Activated CD4-positive, alpha-beta T cell treated with anti-CD3 and anti-CD28 coated beads, Interleukin-10, Interleukin-2, amounts not matched to agents 100 ng/mL and 50 ng/mL, durations not matched to agents 16 hours and 8 hours (primary cell): ENCODE measurements at regions not wholly inside any gene's neighbourhood (a gene's known extent, or its start where the extent isn't known, plus 50 kb on each side); places are given as distances from the start of the nearest gene placed in this dataset.

Experiments
- DNase-seq: peaks from one replicate; pipeline ENCODE4 v3.0.0-alpha.2; 2020

- DNase-seq: no peak
These were observed 77.4 kb upstream of the BLID start for GRCh38 chr11:122193457-122193856.

DNA sequence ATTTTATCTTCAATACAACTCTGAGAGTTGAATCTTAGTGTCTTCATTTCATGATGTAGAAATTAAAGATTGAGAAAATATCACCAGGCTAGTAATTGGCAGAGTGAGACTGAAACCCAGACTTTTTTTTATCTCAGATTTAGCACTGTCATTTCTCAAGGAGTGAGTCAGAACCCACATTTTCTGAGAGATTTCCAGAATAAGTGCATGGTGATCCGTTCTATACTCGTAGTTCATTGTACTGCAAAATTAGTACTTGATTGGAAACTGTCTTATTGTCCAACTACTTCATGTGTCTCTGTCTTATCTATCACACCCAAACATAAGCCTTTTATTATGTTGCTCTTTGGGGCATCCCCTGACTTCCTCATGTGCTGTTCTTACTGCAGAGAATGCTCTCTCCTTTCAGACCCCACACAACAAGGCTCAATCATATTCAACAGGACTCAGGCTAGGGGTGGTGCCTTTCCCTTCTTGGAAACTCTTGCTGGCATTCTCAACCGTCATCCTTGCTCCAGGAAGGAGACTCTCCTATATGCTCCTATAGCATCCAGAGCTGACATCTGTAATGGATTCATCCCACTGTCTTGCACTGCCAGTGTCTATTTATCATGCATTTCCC, 76.7 kb upstream of the BLID start:
- peak; percentile 69 for DNase-seq

GRCh38 chr11:122190768-122191167, 74.8 kb upstream of the BLID start:
- DNase-seq: no peak

- no peak for DNase-seq
These were observed 73.2 kb upstream of the BLID start for GRCh38 chr11:122189229-122189628.

DNA sequence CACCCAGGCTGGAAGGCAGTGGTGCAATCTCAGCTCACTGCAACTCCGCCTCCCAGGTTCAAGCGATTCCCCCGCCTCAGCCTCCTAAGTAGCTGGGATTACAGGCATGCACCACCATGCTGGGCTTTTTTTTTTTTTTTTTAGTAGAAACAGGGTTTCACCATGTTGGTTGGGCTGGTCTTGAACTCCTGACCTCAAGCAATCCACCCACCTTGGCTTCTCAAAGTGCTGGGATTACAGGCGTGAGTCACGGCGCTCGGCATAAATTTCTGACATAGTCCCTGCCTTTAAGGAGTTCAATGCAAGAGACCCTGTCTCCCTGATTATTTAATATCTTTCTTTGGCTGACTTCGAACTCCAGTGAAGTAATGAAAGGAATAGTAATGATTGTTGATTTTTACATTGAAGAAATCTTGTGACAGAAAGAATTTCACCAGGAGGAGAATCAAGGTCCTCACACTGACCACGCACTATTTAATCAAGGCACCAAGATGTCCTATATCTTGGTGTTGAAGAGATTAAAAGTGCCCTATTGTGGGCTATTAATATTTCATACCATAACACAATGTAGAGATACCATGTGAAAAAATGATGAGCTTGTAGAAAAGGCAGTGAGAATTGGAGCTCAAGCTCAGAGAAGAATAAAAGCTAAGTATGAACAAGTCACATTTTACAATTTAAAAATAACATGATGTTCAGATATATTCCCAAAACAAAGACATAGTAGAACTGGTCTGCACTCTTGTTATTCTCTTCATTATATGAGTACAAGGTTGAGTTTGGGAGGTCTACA, 71.6 kb upstream of the BLID start:
- no peak for DNase-seq

DNA sequence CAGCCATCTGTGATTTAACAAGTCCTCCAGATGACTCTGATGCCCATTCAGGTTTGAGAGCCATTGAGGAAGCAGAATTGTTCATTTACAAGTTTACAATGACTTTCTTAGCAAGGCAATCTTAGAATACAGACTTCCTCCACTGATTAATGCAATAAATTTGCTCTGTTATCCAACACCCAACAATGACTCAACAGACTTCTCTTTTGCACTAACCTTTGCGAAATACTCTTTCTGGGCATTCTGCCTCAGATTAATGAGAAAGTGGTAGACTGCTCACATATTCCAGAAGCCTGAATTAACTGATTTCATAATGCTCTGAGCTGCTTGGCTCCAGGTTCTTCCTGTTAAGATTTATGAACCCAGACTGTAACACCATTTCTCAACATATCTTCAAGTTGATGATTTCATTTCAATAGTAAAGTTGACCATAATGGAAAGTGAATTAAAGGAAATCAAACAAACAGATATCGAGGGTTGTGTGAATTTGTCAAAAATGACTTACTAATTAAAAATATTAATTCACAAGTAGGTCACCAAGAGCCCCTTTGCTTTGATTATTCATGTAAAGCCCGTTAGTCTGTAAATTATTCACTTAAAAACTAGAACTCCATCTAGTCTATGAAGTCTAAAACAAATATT, 70.5 kb upstream of the BLID start:
- no peak for DNase-seq

- no peak for DNase-seq
These were observed 67.9 kb upstream of the BLID start for GRCh38 chr11:122183933-122184332.

GRCh38 chr11:122181893-122182292, 65.9 kb upstream of the BLID start:
- no peak for DNase-seq

- DNase-seq: no peak
These were observed 65.4 kb upstream of the BLID start for GRCh38 chr11:122181372-122181771.

GRCh38 chr11:122179961-122180834, 64.2 kb upstream of the BLID start:
- DNase-seq: no peak

DNA sequence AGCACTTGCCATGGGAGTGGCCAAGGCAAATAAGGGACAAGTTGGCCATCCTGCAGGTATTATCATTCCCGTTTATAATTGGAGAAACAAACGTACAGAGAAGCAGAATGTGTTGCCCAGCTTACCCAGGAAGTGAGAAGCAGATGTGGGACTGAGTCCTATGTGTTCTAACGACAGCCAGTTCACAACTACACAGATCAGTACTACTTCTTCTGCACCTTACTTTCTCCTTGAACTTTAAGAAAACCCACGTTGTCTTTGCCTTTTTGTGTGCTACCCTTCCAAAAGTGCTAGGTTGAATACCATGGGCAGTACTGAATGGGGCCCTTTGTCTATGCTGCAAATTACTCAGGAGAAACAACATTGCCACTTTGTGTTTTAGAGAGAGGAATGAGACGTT, 62.8 kb upstream of the BLID start:
- no peak for DNase-seq

- no peak for DNase-seq
These were observed 61.2 kb upstream of the BLID start for GRCh38 chr11:122177238-122177637.

DNA sequence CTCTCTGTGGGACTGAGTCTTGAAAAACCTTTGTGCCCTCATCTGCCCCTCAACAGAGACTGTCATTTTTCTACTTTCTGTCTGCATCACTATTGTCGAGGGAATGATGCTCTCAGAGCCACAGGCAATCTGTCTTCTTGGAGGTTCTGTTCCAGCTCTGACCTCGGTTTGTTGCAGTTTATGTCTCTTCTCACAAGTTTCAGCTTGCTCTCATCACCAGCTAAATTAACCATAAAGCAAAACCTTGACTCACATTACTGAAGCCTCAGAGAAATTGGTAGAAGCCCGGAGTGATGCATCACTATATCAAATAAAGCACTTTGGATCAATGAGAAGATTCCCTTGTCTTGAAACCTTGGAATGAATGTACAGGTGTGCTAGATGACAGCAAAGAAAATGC, 60.6 kb upstream of the BLID start:
- DNase-seq: no peak

DNA sequence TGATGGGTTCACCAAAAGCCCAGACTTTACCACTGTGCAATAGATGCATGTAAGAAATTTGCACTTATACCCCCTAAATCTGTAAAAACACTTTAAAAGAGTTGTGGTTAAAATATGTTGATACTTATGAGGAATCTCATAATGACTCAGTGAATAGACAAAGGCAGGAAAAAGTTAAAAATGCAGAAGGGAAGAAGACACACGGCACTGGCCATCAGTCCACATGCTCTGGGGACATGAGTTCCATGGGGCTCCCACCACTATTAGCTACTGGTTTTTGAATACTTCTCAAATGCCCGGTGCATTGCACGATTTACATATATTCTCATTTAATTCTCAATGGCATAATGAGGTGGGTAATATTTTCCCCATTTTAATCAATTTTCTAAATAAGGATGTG, 59.3 kb upstream of the BLID start:
- DNase-seq: no peak

- no peak for DNase-seq
These were observed 57.6 kb upstream of the BLID start for GRCh38 chr11:122173587-122173986.

DNA sequence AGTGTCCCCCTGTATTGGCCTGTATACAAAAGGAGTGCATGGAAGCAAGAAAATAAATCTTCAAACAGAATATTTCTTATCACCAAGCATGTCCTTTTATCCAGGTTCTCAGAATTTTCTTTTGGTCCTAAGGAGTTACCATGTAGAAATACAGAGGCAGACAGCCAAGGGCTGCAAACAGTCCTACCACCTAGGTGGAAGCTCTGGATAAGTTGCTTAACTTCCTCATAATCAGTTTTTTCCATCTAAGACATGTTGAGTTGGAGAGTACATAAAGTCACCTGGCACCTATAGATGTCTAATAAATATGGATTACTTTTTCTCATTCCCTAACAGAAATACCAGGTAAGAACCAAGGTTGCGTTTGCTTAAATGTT, 57.0 kb upstream of the BLID start:
- no peak for DNase-seq

- DNase-seq: no peak
These were observed 56.5 kb upstream of the BLID start for GRCh38 chr11:122172352-122173073.

GRCh38 chr11:122170815-122171475, 54.9 kb upstream of the BLID start:
- peak; percentile 2 for DNase-seq

DNA sequence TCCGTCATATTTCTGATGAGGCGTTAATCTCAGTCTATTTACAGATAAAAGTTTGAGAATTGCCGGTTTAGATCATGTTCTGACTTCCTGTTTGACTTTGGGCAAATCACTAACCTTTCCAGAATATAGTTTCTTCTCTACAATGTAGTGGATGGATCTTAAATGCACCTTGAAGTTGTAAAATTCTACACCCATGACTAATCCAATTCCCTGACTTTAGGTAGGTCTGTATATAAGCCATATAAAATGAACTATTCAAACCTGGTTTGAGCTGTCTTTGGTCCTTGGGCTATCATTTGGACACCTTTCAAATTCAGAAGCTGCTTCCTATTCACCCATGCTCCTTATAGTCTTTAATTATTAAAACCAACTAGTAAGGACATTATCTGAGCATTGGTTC, 52.2 kb upstream of the BLID start:
- DNase-seq: no peak

- no peak for DNase-seq
These were observed 51.1 kb upstream of the BLID start for GRCh38 chr11:122167100-122167499.

DNA sequence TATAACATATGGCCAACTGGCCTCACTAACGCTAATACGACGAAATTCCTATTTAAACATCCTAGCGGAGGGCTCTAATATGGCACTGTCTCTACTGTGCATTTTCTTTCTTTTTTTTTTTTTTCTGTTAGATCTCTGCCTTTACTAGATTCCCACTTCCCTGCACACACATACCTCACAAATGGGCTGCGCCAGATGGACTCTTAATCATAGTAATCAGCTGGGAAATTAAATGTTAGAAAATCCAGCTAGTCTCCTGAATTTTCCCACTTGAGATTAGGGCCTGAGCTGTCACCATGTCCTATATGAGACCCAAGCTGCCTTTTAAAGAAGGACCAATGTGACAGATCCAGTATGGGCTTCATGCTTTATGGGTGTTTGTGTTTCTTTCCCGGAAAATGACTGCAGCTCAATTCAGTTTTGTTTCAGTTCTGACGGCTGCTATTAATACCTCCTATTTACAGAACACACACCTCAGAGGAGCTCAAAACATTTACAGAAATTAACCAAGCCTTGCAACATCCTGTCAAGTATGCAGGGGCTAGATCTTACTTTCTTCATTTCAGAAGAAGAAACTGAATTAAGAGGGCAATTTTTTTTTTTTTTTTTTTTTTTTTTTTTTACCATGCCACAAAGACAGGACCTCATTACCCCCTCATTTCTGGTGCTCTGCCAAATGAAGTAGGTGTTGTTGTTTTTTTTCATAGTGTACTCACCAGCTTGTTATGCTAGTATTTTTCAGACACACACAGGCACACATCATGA, 49.8 kb upstream of the BLID start:
- no peak for DNase-seq
